ENCODE measurements at regions not wholly inside any gene's neighbourhood (a gene's known extent, or its start where the extent isn't known, plus 50 kb on each side); places are given as distances from the start of the nearest gene placed in this dataset.

- Histone ChIP-seq H3K36me3 (no peaks in the 10 kb centered on the region), H3K27ac (peak overlapping the region; percentile 72), H3K9me3 (no peaks in the 10 kb centered on the region), H3K4me3 (no peak overlapping the region), H3K27me3 (no peaks in the 10 kb centered on the region), H3K4me1 (no peaks in the 10 kb centered on the region)
- DNase-seq (peak; percentile 72), ATAC-seq (peak; percentile 93)
- intact Hi-C loops (cut with DNase I), result no loop called here
- TF ChIP-seq CTCF (IDR thresholded peaks at IDR 0.05), result no peak
Observed at GRCh38 chr12:4011597-4011996, 138.4 kb upstream of the PARP11 start.

- no peak for ATAC-seq
- TF ChIP-seq CTCF (IDR thresholded peaks at IDR 0.05), result no peak
- H3K27ac ChIP-seq, result no peak overlapping the region
Observed at GRCh38 chr12:4009979-4010704, 136.9 kb upstream of the PARP11 start.

GRCh38 chr12:4006743-4007142, 133.5 kb upstream of the PARP11 start:
- H3K9me3 ChIP-seq, result no peaks in the 10 kb centered on the region
- H3K4me1 ChIP-seq, result no peaks in the 10 kb centered on the region
- H3K4me3 ChIP-seq, result no peak overlapping the region
- no peak overlapping the region for H3K27ac ChIP-seq
- intact Hi-C loops (cut with DNase I), result no loop called here
- no peak for ATAC-seq
- DNase-seq, result no peak
- H3K27me3 ChIP-seq, result no peaks in the 10 kb centered on the region
- no peak for TF ChIP-seq CTCF (IDR thresholded peaks at IDR 0.05)
- H3K36me3 ChIP-seq, result no peaks in the 10 kb centered on the region

More at GRCh38 chr12:4009979-4010704, 136.9 kb upstream of the PARP11 start:
- Histone ChIP-seq H3K9me3 (no peaks in the 10 kb centered on the region), H3K4me3 (no peak overlapping the region), H3K36me3 (no peaks in the 10 kb centered on the region), H3K27me3 (no peaks in the 10 kb centered on the region), H3K4me1 (no peaks in the 10 kb centered on the region)
- no peak for DNase-seq
- intact Hi-C loops (cut with DNase I), result no loop called here

GRCh38 chr12:4005851-4006430, 132.7 kb upstream of the PARP11 start:
- no peak overlapping the region for H3K4me3 ChIP-seq
- intact Hi-C loops (cut with DNase I), result no loop called here

GRCh38 chr12:4003576-4003975, 130.4 kb upstream of the PARP11 start:
- no peak for TF ChIP-seq CTCF (IDR thresholded peaks at IDR 0.05)
- Histone ChIP-seq H3K9me3 (no peaks in the 10 kb centered on the region), H3K4me1 (peaks cover 6% of the 10 kb centered on the region), H3K36me3 (no peaks in the 10 kb centered on the region), H3K27ac (no peak overlapping the region), H3K27me3 (no peaks in the 10 kb centered on the region), H3K4me3 (no peak overlapping the region)
- ATAC-seq, result no peak
- no peak for DNase-seq
- intact Hi-C loops (cut with DNase I), result no loop called here

More at GRCh38 chr12:4005851-4006430, 132.7 kb upstream of the PARP11 start:
- Histone ChIP-seq H3K36me3 (no peaks in the 10 kb centered on the region), H3K27me3 (no peaks in the 10 kb centered on the region), H3K27ac (no peak overlapping the region), H3K4me1 (no peaks in the 10 kb centered on the region), H3K9me3 (no peaks in the 10 kb centered on the region)
- ATAC-seq (no peak), DNase-seq (no peak)
- TF ChIP-seq CTCF (IDR thresholded peaks at IDR 0.05), result no peak

Measured in upper lobe of right lung (tissue), 1 donor.